Activated CD8-positive, alpha-beta memory T cell treated with anti-CD3 and anti-CD28 coated beads for 1 hour (primary cell): ENCODE measurements at regions not wholly inside any gene's neighbourhood (a gene's known extent, or its start where the extent isn't known, plus 50 kb on each side); places are given as distances from the start of the nearest gene placed in this dataset.

Experiments
- DNase-seq, 2 donors: peaks; one replicate each; pipeline ENCODE4 v3.0.0-alpha.2; 2020; ENCODE audit warnings: low read depth in 1 of 2; ENCODE audit errors: extremely low read depth in 1 of 2

GRCh38 chr6:140576004-140576555 is 1201.6 kb upstream of the CITED2 start:
- no peak for DNase-seq

- DNase-seq, result no peak
These were observed 1198.4 kb upstream of the CITED2 start for GRCh38 chr6:140572867-140573266.

- no peak for DNase-seq
These were observed 1197.7 kb upstream of the CITED2 start for GRCh38 chr6:140572129-140572528.

- no peak for DNase-seq
These were observed 1196.7 kb upstream of the CITED2 start for GRCh38 chr6:140571145-140571544.

GRCh38 chr6:140567466-140567865 is 1193.0 kb upstream of the CITED2 start:
- DNase-seq, result no peak

GRCh38 chr6:140566781-140567277 is 1192.4 kb upstream of the CITED2 start:
- DNase-seq, result no peak

GRCh38 chr6:140563728-140564127 is 1189.3 kb upstream of the CITED2 start:
- DNase-seq, result no peak

- no peak for DNase-seq
These were observed 1187.3 kb upstream of the CITED2 start for GRCh38 chr6:140561701-140562100.

GRCh38 chr6:140560671-140561070 is 1186.2 kb upstream of the CITED2 start:
- DNase-seq, result no peak

- no peak for DNase-seq
These were observed 1185.0 kb upstream of the CITED2 start for GRCh38 chr6:140559458-140559857.

- no peak for DNase-seq
These were observed 1180.0 kb upstream of the CITED2 start for GRCh38 chr6:140554421-140554820.

- no peak for DNase-seq
These were observed 1173.9 kb upstream of the CITED2 start for GRCh38 chr6:140548366-140548765.

GRCh38 chr6:140546640-140547039 is 1172.2 kb upstream of the CITED2 start:
- DNase-seq, result no peak

GRCh38 chr6:140544431-140544830 is 1170.0 kb upstream of the CITED2 start:
- no peak for DNase-seq

- DNase-seq, result no peak
These were observed 1168.4 kb upstream of the CITED2 start for GRCh38 chr6:140542863-140543262.

GRCh38 chr6:140541288-140541687 is 1166.8 kb upstream of the CITED2 start:
- DNase-seq, result no peak

- no peak for DNase-seq
These were observed 1166.3 kb upstream of the CITED2 start for GRCh38 chr6:140540743-140541142.

- no peak for DNase-seq
These were observed 1164.5 kb upstream of the CITED2 start for GRCh38 chr6:140538926-140539325.

GRCh38 chr6:140537834-140538705 is 1163.6 kb upstream of the CITED2 start:
- no peak for DNase-seq

- DNase-seq, result no peak
These were observed 1162.8 kb upstream of the CITED2 start for GRCh38 chr6:140537211-140537610.

- DNase-seq, result no peak
These were observed 1161.1 kb upstream of the CITED2 start for GRCh38 chr6:140535511-140535910.

- no peak for DNase-seq
These were observed 1159.1 kb upstream of the CITED2 start for GRCh38 chr6:140533526-140533925.
